Activated CD8-positive, alpha-beta T cell treated with anti-CD3 and anti-CD28 coated beads for 36 hours (primary cell): ENCODE measurements at regions not wholly inside any gene's neighbourhood (a gene's known extent, or its start where the extent isn't known, plus 50 kb on each side); places are given as distances from the start of the nearest gene placed in this dataset.

Experiments used
- ATAC-seq: fragments of 200-7000 bp; cut with Tn5 transposase; one replicate; pipeline ENCODE4 v1.10.0; 2021; ENCODE audit warnings: mild to moderate bottlenecking, moderate library complexity
- CTCF ChIA-PET: fragments of 350-600 bp; sonication (Branson Sonifier 250); formaldehyde crosslinking; loops from one replicate; lab custom pipeline; 2021; ENCODE audit warnings: antibody characterized with exemption; lab: Charles Lee
- POLR2A ChIA-PET: fragments of 350-600 bp; sonication (Branson Sonifier 250); formaldehyde crosslinking; loops from one replicate; lab custom pipeline; 2021; ENCODE audit warnings: antibody characterized with exemption; lab: Charles Lee
- DNase-seq: peaks from one replicate; pipeline ENCODE4 v3.0.0-alpha.2; 2020
- H3K27ac Mint-ChIP-seq: one replicate; pipeline ENCODE4 v1.8.0; 2021; ENCODE audit warnings: mild to moderate bottlenecking, mixed read lengths
- H3K27me3 Mint-ChIP-seq: one replicate; pipeline ENCODE4 v1.8.0; 2021; ENCODE audit warnings: mixed read lengths
- H3K36me3 Mint-ChIP-seq: one replicate; pipeline ENCODE4 v1.8.0; 2021; ENCODE audit warnings: low read depth, mixed read lengths
- H3K4me1 Mint-ChIP-seq: one replicate; pipeline ENCODE4 v1.8.0; 2021; ENCODE audit warnings: low read depth, mixed read lengths
- H3K4me3 Mint-ChIP-seq: one replicate; pipeline ENCODE4 v1.8.0; 2021; ENCODE audit warnings: mild to moderate bottlenecking, moderate library complexity, mixed read lengths
- H3K9me3 Mint-ChIP-seq: one replicate; pipeline ENCODE4 v1.8.0; 2021; ENCODE audit warnings: mixed read lengths
- intact Hi-C: fragments of 100-400 bp; cut with micrococcal nuclease; formaldehyde crosslinking; loops from one replicate; pipeline ENCODE4 v1.10.0; 2022
- TF ChIP-seq, protein P1 (sequence below): fragments of 200-600 bp; IDR thresholded peaks from one replicate; pipeline ENCODE4 v1.8.0; 2022; ENCODE audit warnings: antibody characterized with exemption, mild to moderate bottlenecking

DNA sequence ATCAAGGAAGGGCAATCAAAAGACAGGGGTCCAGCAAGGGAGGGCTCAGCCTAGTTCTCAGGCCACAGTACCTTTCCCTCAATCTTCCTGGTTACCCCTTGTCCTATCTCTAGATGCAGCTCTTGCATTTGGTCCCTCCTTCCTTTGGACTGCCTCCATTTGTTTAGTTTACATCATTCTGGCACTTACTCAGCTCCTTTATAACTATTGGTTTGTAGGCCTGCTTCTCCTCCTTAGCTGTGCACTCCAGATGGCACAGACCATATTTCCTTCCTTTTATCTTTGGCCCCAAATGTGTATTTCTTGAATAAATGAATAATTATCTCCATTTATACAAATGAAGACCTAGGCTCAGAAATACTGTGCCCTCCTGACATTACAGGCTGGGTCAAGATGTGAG is 92.3 kb upstream of the AMOTL1 start:
- DNase-seq: no peak
- Mint-ChIP-seq H3K4me3 (no peak overlapping the region), H3K9me3 (no peaks in the 10 kb centered on the region), H3K4me1 (no peaks in the 10 kb centered on the region), H3K27me3 (peaks cover 2% of the 10 kb centered on the region), H3K27ac (no peak overlapping the region), H3K36me3 (no peaks in the 10 kb centered on the region)
- no peak for ATAC-seq
- ChIA-PET CTCF (no interaction called here), POLR2A (no interaction called here)
- intact Hi-C loops: no loop called here
- TF ChIP-seq, protein P1, sequence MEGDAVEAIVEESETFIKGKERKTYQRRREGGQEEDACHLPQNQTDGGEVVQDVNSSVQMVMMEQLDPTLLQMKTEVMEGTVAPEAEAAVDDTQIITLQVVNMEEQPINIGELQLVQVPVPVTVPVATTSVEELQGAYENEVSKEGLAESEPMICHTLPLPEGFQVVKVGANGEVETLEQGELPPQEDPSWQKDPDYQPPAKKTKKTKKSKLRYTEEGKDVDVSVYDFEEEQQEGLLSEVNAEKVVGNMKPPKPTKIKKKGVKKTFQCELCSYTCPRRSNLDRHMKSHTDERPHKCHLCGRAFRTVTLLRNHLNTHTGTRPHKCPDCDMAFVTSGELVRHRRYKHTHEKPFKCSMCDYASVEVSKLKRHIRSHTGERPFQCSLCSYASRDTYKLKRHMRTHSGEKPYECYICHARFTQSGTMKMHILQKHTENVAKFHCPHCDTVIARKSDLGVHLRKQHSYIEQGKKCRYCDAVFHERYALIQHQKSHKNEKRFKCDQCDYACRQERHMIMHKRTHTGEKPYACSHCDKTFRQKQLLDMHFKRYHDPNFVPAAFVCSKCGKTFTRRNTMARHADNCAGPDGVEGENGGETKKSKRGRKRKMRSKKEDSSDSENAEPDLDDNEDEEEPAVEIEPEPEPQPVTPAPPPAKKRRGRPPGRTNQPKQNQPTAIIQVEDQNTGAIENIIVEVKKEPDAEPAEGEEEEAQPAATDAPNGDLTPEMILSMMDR: no peak

DNA sequence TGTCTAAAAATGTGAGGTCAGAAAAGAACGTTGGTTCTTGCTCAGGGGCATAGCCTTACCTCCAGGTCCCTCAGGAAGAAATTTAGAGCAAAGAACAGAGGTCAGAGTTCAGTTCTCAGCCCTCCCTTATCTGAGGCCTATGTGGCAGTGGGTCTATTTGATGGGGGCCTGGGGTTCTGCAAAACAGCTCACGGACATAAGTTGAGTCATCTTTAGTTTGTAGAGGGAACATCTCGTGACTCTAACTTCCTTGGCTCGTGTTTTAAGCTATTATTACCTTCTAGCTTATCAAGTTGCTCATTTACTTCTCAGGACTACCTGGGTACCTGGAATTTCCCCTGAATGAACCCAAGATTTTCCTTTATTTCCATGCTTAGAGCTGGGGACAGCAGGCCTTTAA is 91.3 kb upstream of the AMOTL1 start:
- Mint-ChIP-seq H3K4me3 (no peak overlapping the region), H3K4me1 (no peaks in the 10 kb centered on the region), H3K36me3 (no peaks in the 10 kb centered on the region), H3K9me3 (no peaks in the 10 kb centered on the region), H3K27me3 (peaks cover 2% of the 10 kb centered on the region), H3K27ac (no peak overlapping the region)
- POLR2A ChIA-PET: no interaction called here
- intact Hi-C loops: no loop called here
- ATAC-seq (no peak), DNase-seq (no peak)
- CTCF ChIA-PET: no interaction called here
- TF ChIP-seq, protein P1: no peak

DNA sequence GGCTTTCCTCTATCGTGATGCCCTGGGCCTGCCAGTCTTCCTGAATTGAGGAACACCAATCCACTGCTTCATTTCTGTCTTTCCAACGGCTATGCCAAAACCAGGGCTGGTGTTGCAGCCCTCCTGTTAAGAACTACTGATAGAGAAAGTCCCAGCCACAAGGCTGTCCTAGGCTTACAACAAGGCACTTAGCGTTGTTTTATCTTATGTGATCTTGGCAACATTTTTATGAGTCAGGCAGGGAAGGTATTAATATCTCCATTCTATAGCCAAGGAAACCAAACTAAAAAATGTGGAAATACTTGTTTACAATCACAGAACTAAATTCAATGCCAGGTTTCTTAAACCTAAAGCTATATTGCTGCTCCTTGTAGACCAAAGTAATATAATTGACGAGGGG is 89.9 kb upstream of the AMOTL1 start:
- no peak for DNase-seq
- Mint-ChIP-seq H3K9me3 (no peaks in the 10 kb centered on the region), H3K27me3 (peaks cover 2% of the 10 kb centered on the region), H3K4me1 (no peaks in the 10 kb centered on the region), H3K27ac (no peak overlapping the region), H3K4me3 (no peak overlapping the region), H3K36me3 (no peaks in the 10 kb centered on the region)
- intact Hi-C loops: no loop called here
- CTCF ChIA-PET: no interaction called here
- POLR2A ChIA-PET: interaction anchor here (0.7 kb wide), 1 partner anchor 46 kb away, joined by 3 read pairs; no protein-coding TSS in a partner anchor
- no peak for ATAC-seq
- TF ChIP-seq, protein P1: no peak

DNA sequence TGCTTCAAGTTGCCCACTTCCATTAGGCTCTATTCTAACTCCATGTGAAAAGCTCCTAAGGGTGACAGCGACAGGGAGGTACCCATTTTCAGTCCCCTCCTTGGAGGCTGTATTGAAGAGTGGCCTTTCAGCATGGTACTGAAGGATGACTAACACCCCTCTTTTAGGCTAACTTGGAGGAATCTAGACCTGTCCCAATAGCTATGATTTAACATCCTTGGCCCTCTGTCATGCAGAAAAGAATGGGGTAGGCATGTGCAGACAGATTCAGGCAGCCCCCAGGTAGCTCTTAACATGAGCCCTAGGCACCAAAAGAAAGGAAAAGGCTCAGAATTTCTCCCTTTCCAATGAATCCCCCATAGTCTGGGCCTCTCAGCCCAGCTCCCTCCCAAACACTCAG is 89.3 kb upstream of the AMOTL1 start:
- Mint-ChIP-seq H3K27ac (no peak overlapping the region), H3K4me1 (no peaks in the 10 kb centered on the region), H3K36me3 (no peaks in the 10 kb centered on the region), H3K27me3 (peaks cover 2% of the 10 kb centered on the region), H3K9me3 (no peaks in the 10 kb centered on the region), H3K4me3 (no peak overlapping the region)
- intact Hi-C loops: no loop called here
- ATAC-seq: no peak
- no peak for DNase-seq
- TF ChIP-seq, protein P1: no peak
- ChIA-PET POLR2A (interaction anchor here (0.7 kb wide), 1 partner anchor 45 kb away, joined by 3 read pairs; no protein-coding TSS in a partner anchor), CTCF (no interaction called here)

DNA sequence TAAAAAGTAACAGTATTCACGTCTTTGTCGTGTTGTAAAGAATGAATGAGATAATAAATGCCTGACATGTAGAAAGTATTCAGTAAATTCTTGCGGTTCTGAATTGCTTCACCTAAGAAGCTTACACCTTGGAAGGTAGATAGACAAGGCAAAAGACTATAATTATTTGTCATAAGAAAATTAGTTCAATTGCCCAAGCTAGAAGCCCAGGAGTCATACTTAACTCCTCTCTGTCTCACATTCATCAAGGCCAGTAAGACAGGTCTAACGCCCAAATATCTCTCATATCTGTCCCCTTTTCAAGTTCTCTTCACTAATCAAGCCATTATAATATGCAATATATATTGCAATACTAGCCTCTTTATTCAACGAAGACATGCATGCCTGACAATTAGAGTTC is 87.7 kb upstream of the AMOTL1 start:
- CTCF ChIA-PET: no interaction called here
- ATAC-seq: no peak
- no peaks in the 10 kb centered on the region for H3K36me3 Mint-ChIP-seq
- no peak overlapping the region for H3K27ac Mint-ChIP-seq
- DNase-seq: no peak
- intact Hi-C loops: no loop called here
- peaks cover 2% of the 10 kb centered on the region for H3K27me3 Mint-ChIP-seq
- POLR2A ChIA-PET: no interaction called here
- H3K9me3 Mint-ChIP-seq: peaks cover under 1% of the 10 kb centered on the region
- TF ChIP-seq, protein P1: no peak
- H3K4me3 Mint-ChIP-seq: no peak overlapping the region
- H3K4me1 Mint-ChIP-seq: no peaks in the 10 kb centered on the region
